GM18909 (cell line): ENCODE measurements at regions not wholly inside any gene's neighbourhood (a gene's known extent, or its start where the extent isn't known, plus 50 kb on each side); places are given as distances from the start of the nearest gene placed in this dataset.
"Not testable (repeated sequence)": the region's sequence is repeated elsewhere in the genome, so short reads cannot be mapped to it uniquely, and the experiment has no call there.

Experiments used
- ATAC-seq: cut with Tn5 transposase; IDR thresholded peaks from one replicate; pipeline ENCODE4 v1.9.1; 2021; ENCODE audit warnings: mild to moderate bottlenecking; ENCODE audit not compliant: unreplicated experiment, poor library complexity

GRCh38 chr20:41692479-41693135, 74.4 kb upstream of the CHD6 start:
- ATAC-seq: peak; percentile 64

- ATAC-seq: no peak
Measured at GRCh38 chr20:41691443-41691842, 73.3 kb upstream of the CHD6 start.

GRCh38 chr20:41690702-41691101, 72.5 kb upstream of the CHD6 start:
- no peak for ATAC-seq

DNA sequence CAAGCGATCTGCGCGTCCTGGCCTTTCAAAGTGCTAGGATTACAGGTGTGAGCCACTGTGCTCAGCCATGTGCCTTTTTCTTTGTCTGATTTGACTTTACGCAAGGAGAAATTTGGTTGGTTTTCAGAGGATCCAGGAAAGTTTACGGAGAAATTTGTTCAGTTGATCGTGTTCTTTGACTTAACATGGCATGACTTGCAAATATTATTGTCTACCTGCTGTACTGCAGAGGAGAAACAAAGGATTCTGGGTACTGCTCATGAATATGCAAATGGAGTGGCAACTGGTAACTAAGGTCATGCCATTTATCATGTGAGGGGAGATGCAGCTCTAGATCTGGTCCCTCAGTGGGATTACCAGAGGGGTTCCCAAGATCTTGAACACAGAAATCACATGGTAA, 68.8 kb upstream of the CHD6 start:
- ATAC-seq: no peak

- not testable (repeated sequence) for ATAC-seq
Measured at GRCh38 chr20:41685145-41685544, 67.0 kb upstream of the CHD6 start.

DNA sequence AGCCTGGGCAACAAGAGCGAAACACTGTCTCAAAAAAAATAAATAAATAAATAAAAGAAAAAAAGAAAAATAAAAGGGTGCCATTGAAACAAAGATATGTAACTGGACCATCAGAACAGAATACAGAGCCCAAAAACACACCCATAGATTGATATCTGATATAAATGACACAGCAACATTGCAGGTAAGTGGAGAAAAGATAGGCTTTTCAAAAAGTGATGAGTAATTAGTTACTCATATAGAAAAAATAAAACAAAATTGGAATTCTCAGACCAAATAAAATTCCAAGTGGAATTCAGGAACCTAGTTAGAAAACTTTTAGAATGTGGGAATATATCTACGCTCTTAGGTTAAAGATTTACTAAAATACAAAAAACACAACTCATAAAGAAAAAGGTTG, 60.6 kb upstream of the CHD6 start:
- no peak for ATAC-seq

- no peak for ATAC-seq
Measured at GRCh38 chr20:41672282-41672681, 54.1 kb upstream of the CHD6 start.

- ATAC-seq: no peak
Measured at GRCh38 chr20:41671143-41671542, 53.0 kb upstream of the CHD6 start.

DNA sequence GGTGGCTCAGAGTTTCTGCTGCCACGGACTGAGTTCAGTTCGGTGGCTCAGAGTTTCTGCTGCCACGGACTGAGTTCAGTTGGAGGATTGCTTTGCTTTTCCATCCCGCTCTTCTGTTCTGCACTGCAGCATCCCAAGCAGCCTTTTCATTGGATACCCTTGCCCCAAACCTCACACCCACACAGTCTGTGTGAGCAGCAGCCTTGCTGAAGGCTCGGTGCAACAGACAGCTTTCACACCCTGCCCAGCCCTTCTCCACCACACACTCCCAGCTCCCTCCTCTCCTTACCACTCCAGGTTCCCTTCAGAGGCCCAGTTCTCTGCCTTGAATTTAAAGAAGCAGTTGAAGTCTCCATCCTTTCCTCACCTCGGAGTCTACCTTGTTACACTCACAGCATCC, 52.5 kb upstream of the CHD6 start:
- no peak for ATAC-seq

DNA sequence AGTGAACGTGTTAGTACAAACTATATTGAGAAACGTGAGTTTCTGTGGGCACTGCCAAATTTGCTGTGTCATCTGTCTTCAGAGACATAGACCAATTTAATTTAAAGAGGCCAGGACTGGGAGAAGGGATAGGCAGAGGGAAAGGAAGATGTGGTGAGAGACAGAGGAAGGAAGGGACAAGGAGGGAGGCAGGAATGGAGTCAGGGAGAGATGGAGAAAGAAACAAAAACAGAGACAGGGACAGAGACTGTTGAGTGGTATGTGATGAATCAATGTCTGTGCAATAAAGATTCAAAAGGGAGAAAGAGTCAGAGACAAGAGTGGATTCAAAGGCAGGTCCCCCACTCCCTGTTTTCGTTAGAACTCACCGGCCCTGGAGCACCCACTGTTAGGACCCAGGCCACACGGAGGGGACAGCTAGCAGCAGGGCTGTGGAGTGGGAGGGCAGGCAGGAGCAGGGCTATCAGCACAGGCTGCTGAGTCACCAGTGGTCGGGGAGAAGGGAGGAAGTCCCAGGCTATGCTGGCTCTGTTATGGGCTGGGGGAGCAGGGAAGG, 51.6 kb upstream of the CHD6 start:
- ATAC-seq: no peak

DNA sequence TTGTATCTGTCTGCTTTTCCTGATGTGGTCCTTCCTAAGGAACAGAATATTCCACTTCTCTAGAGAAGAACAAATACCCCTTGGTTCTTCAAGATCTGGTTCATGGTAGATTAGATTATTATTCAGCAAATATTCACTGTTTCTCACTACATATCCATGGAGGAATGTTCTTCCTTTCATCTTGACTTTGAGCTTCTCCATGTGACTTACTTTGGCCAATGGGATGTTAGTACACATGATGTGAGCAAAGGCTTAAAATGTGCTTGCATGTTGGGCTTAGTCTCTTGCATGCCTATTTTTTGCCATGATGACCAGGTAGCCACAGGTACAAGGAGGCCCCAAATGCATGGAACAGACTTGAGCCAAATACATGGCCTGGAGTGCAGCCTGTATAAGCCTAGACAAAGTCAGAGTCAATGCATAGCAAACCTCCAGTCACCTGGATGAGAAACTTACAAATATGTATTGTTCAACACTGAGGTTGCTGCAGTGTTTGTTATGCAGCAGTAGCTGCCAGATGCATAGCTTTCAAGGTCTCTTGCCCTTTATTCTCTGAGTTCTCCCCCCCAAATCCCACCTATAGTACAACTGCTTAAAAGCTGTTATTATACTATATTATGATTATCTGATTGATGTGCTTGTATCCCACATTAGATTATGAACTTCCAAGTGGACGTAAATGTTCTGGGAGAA, 50.0 kb upstream of the CHD6 start:
- no peak for ATAC-seq
